CD14-positive monocyte (primary cell): ENCODE measurements at regions not wholly inside any gene's neighbourhood (a gene's known extent, or its start where the extent isn't known, plus 50 kb on each side); places are given as distances from the start of the nearest gene placed in this dataset.

ENCODE experiments used
- DNase-seq, 3 donors: peaks; one replicate each; pipeline ENCODE4 v3.0.0-alpha.2; 2011 to 2022
- H2AFZ ChIP-seq: 2 replicates; pipeline ENCODE4 v1.6.0; 2012; ENCODE audit warnings: mild to moderate bottlenecking, low read depth, low read length, inconsistent platforms; ENCODE audit not compliant: insufficient read depth, poor library complexity, severe bottlenecking
- H3K27ac ChIP-seq, 2 donors: 1 replicate in 1 of 2; 2 replicates in 1 of 2; pipeline ENCODE4 v1.5.1; 2012 to 2013; ENCODE audit warnings: low read length in 2 of 2, control low read depth in 1 of 2, inconsistent platforms in 1 of 2, low read depth in 1 of 2, mild to moderate bottlenecking in 1 of 2
- H3K27me3 ChIP-seq, 2 donors: one replicate each; pipeline versions ENCODE4 v1.6.0 to v1.6.1; 2011 to 2013; ENCODE audit warnings: low read length in 2 of 2; ENCODE audit not compliant: control insufficient read depth in 2 of 2, insufficient read depth in 2 of 2
- H3K36me3 ChIP-seq, 2 donors: replicated peaks in 1 of 2; 1 replicate in 1 of 2; 2 replicates in 1 of 2; pipeline versions ENCODE4 v1.5.1 to v1.6.1; 2012 to 2013; ENCODE audit warnings: low read length in 2 of 2, control low read depth in 1 of 2, inconsistent platforms in 1 of 2, mild to moderate bottlenecking in 1 of 2; ENCODE audit not compliant: insufficient read depth in 2 of 2, control insufficient read depth in 1 of 2
- H3K4me1 ChIP-seq, 2 donors: 1 replicate in 1 of 2; 2 replicates in 1 of 2; pipeline versions ENCODE4 v1.5.1 to v1.6.1; 2012 to 2013; ENCODE audit warnings: low read length in 2 of 2, control low read depth in 1 of 2, inconsistent platforms in 1 of 2, mild to moderate bottlenecking in 1 of 2, moderate library complexity in 1 of 2; ENCODE audit not compliant: insufficient read depth in 2 of 2, control insufficient read depth in 1 of 2
- H3K4me2 ChIP-seq: replicated peaks from 2 replicates; pipeline ENCODE3; 2012; ENCODE audit warnings: low read length, moderate library complexity, mild to moderate bottlenecking; ENCODE audit not compliant: poor library complexity, severe bottlenecking; ENCODE audit errors: extremely low read depth
- H3K4me3 ChIP-seq, 3 experiments: fragments of 200-600 bp in 1 of 3; sonication (generic) in 1 of 3; replicated peaks in 1 of 3; 1 replicate in 2 of 3; 2 replicates in 1 of 3; pipeline ENCODE4 v1.5.1; 2011 to 2013; ENCODE audit warnings: low read length in 3 of 3, mild to moderate bottlenecking in 3 of 3, control low read depth in 2 of 3, low read depth in 2 of 3, inconsistent platforms in 1 of 3, moderate library complexity in 1 of 3
- H3K79me2 ChIP-seq: 2 replicates; pipeline ENCODE4 v1.6.0; 2012; ENCODE audit warnings: mild to moderate bottlenecking, control low read depth, inconsistent platforms, low read length, moderate library complexity; ENCODE audit not compliant: insufficient read depth
- H3K9ac ChIP-seq: 2 replicates; pipeline ENCODE4 v1.6.0; 2017; ENCODE audit warnings: low read length, mild to moderate bottlenecking; ENCODE audit not compliant: insufficient read depth, poor library complexity, severe bottlenecking
- H3K9me3 ChIP-seq, 2 donors: replicated peaks in 1 of 2; 1 replicate in 1 of 2; 2 replicates in 1 of 2; pipeline versions ENCODE4 v1.5.1 to v1.6.1; 2012 to 2013; ENCODE audit warnings: low read length in 2 of 2, control low read depth in 1 of 2; ENCODE audit not compliant: control insufficient read depth in 1 of 2, insufficient read depth in 1 of 2
- H4K20me1 ChIP-seq: 2 replicates; pipeline ENCODE4 v1.6.0; 2012; ENCODE audit warnings: mild to moderate bottlenecking, low read length, control low read depth, moderate library complexity; ENCODE audit not compliant: insufficient read depth
- H3K27ac Mint-ChIP-seq, 7 donors: one replicate each; pipeline ENCODE4 v1.8.0; 2020; ENCODE audit warnings: mild to moderate bottlenecking in 7 of 7, mixed read lengths in 7 of 7, moderate library complexity in 6 of 7, inconsistent platforms in 2 of 7
- H3K27me3 Mint-ChIP-seq, 3 donors: one replicate each; pipeline ENCODE4 v1.8.0; 2021 to 2022; ENCODE audit warnings: low read depth in 3 of 3, mild to moderate bottlenecking in 3 of 3, mixed read lengths in 3 of 3, moderate library complexity in 3 of 3, inconsistent platforms in 1 of 3
- H3K36me3 Mint-ChIP-seq, 2 donors: one replicate each; pipeline ENCODE4 v1.8.0; 2020; ENCODE audit warnings: mixed read lengths in 2 of 2, inconsistent platforms in 1 of 2, mild to moderate bottlenecking in 1 of 2
- H3K4me1 Mint-ChIP-seq: one replicate; pipeline ENCODE4 v1.8.0; 2020; ENCODE audit warnings: mild to moderate bottlenecking, mixed read lengths
- H3K4me3 Mint-ChIP-seq, 2 donors: one replicate each; pipeline ENCODE4 v1.8.0; 2020; ENCODE audit warnings: mild to moderate bottlenecking in 2 of 2, mixed read lengths in 2 of 2, moderate library complexity in 1 of 2
- H3K9me3 Mint-ChIP-seq, 7 donors: one replicate each; pipeline ENCODE4 v1.8.0; 2020 to 2022; ENCODE audit warnings: mixed read lengths in 7 of 7, mild to moderate bottlenecking in 6 of 7, moderate library complexity in 6 of 7, inconsistent platforms in 2 of 7
- CTCF ChIP-seq: fragments of 200-600 bp; IDR thresholded peaks from one replicate; pipeline ENCODE4 v1.8.0; 2022; ENCODE audit warnings: antibody characterized with exemption, mild to moderate bottlenecking
- WGBS: methylation state at CpG from one replicate; pipeline ENCODE4 v1.1.5; 2013; ENCODE audit warnings: missing lambda C conversion rate; ENCODE audit not compliant: insufficient coverage; 5-methylcytosine and 5-hydroxymethylcytosine counted together
- intact Hi-C, 2 donors: fragments of 100-400 bp; cut with micrococcal nuclease; formaldehyde crosslinking; loops; one replicate each; pipeline versions ENCODE4 v1.15.0 to v1.15.1; 2023

DNA sequence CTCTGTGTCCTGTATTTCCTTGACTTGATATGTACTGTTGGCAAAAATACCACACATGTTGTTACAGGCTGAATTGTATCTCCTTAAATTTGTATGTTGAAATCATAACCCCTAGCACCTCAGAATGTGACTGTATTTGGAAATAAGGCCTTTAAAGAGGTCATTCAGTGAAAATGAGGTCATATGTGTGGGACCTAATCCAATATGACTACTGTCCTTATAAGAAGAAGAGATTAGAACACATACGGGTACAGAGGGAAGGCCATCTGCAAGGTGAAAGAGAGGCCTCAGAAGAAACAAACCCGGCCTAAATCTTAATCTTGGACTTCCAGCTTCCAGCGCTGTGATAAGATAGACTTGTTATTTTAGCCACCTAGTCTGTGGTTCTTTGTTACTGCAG lies 202.5 kb downstream of the NUFIP1 start:
- H3K36me3 Mint-ChIP-seq = no peaks in the 10 kb centered on the region
- no peaks in the 10 kb centered on the region for H3K79me2 ChIP-seq
- H3K4me1 Mint-ChIP-seq = peaks cover 4% of the 10 kb centered on the region
- H3K9ac ChIP-seq = no peak overlapping the region
- no peak for TF ChIP-seq CTCF
- no peak overlapping the region for H3K4me3 Mint-ChIP-seq
- no peak overlapping the region for H2AFZ ChIP-seq
- H3K27me3 ChIP-seq = no peaks in the 10 kb centered on the region
- intact Hi-C loops = no loop called here
- no peaks in the 10 kb centered on the region for H4K20me1 ChIP-seq
- no peak for DNase-seq
- H3K27ac Mint-ChIP-seq = no peak overlapping the region
- H3K4me2 ChIP-seq = no peak overlapping the region
- no peaks in the 10 kb centered on the region for H3K4me1 ChIP-seq
- H3K4me3 ChIP-seq = no peak overlapping the region
- H3K27me3 Mint-ChIP-seq = peaks cover 0 to 3% (median 0%) of the 10 kb centered on the region in 3 donors
- peaks cover 0 to 5% (median 0%) of the 10 kb centered on the region in 7 donors for H3K9me3 Mint-ChIP-seq
- H3K27ac ChIP-seq = no peak overlapping the region
- 100% methylated on average over 1 of the region's 3 CpGs for WGBS
- H3K36me3 ChIP-seq = no peaks in the 10 kb centered on the region
- peaks cover 0 to 12% of the 10 kb centered on the region in 2 donors for H3K9me3 ChIP-seq

DNA sequence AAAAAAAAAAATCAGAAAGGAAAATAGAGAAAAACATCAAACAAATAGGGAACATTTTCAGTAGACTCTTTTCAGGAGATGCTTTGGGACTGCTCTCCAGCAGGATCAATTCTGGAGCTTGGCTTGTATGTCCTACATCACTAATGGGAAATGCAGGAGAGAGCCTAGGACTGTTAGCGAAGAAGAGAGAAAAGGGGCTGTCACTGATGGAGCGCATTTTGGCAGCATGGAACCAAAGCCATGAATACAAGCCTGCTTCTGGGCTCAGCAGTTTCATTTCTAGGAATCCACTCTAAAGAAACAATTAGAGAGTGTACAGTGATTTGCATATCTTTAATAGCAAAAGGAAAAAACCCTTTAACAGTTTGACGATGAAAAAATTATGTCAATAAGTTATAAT lies 203.9 kb downstream of the NUFIP1 start:
- Mint-ChIP-seq H3K27me3 (peaks cover 0 to 3% (median 0%) of the 10 kb centered on the region in 3 donors), H3K4me3 (no peak overlapping the region), H3K27ac (no peak overlapping the region), H3K36me3 (no peaks in the 10 kb centered on the region), H3K9me3 (peaks cover 0 to 5% (median 0%) of the 10 kb centered on the region in 7 donors), H3K4me1 (peaks cover 4% of the 10 kb centered on the region)
- H4K20me1 ChIP-seq = no peaks in the 10 kb centered on the region
- no peaks in the 10 kb centered on the region for H3K36me3 ChIP-seq
- no peak overlapping the region for H3K4me2 ChIP-seq
- TF ChIP-seq CTCF = no peak
- H3K4me1 ChIP-seq = no peaks in the 10 kb centered on the region
- WGBS = no CpG with 5 or more reads among the region's 3 CpGs
- H3K9me3 ChIP-seq = peaks cover 0 to 11% of the 10 kb centered on the region in 2 donors
- H3K9ac ChIP-seq = no peak overlapping the region
- intact Hi-C loops = no loop called here
- no peak overlapping the region for H3K27ac ChIP-seq
- H3K4me3 ChIP-seq = no peak overlapping the region
- H2AFZ ChIP-seq = no peak overlapping the region
- no peaks in the 10 kb centered on the region for H3K79me2 ChIP-seq
- H3K27me3 ChIP-seq = no peaks in the 10 kb centered on the region
- DNase-seq = no peak
